Large intestine (tissue), 3 donors: ENCODE measurements at regions not wholly inside any gene's neighbourhood (a gene's known extent, or its start where the extent isn't known, plus 50 kb on each side); places are given as distances from the start of the nearest gene placed in this dataset.
"Not testable (repeated sequence)": the region's sequence is repeated elsewhere in the genome, so short reads cannot be mapped to it uniquely, and the experiment has no call there.

Experiments
- DNase-seq, 2 donors: peaks; one replicate each; pipeline versions ENCODE4 v3.0.0 to v3.0.0-alpha.2; 2013
- H3K27ac ChIP-seq: one replicate; pipeline ENCODE4 v1.5.1; 2013; ENCODE audit warnings: low read length
- H3K27me3 ChIP-seq: 2 replicates; pipeline ENCODE4 v1.6.1; 2013; ENCODE audit warnings: low read length; ENCODE audit not compliant: control insufficient read depth, insufficient read depth
- H3K36me3 ChIP-seq: 2 replicates; pipeline ENCODE4 v1.6.1; 2013; ENCODE audit warnings: low read length; ENCODE audit not compliant: control insufficient read depth, insufficient read depth
- H3K4me1 ChIP-seq: one replicate; pipeline ENCODE4 v1.6.1; 2013; ENCODE audit warnings: low read length; ENCODE audit not compliant: control insufficient read depth, insufficient read depth
- H3K4me3 ChIP-seq: one replicate; pipeline ENCODE4 v1.5.1; 2013; ENCODE audit warnings: low read length
- H3K9me3 ChIP-seq: one replicate; pipeline ENCODE4 v1.6.1; 2013; ENCODE audit warnings: mild to moderate bottlenecking, low read depth, low read length, moderate library complexity; ENCODE audit not compliant: control insufficient read depth
- WGBS: methylation state at CpG from one replicate; pipeline ENCODE4 v1.1.5; 2013; ENCODE audit warnings: low lambda C conversion rate; ENCODE audit not compliant: insufficient coverage; 5-methylcytosine and 5-hydroxymethylcytosine counted together

GRCh38 chr2:175432021-175432420 lies 250.5 kb upstream of the ATP5MC3 start:
- Histone ChIP-seq H3K4me1 (no peaks in the 10 kb centered on the region), H3K36me3 (no peaks in the 10 kb centered on the region), H3K4me3 (no peak overlapping the region), H3K27me3 (no peaks in the 10 kb centered on the region), H3K9me3 (no peaks in the 10 kb centered on the region), H3K27ac (no peak overlapping the region)
- WGBS, result no CpG with 5 or more reads among the region's 5 CpGs
- no peak for DNase-seq

GRCh38 chr2:175431101-175431946 lies 249.8 kb upstream of the ATP5MC3 start:
- no peaks in the 10 kb centered on the region for H3K27me3 ChIP-seq
- H3K27ac ChIP-seq, result no peak overlapping the region
- H3K4me3 ChIP-seq, result no peak overlapping the region
- no peaks in the 10 kb centered on the region for H3K4me1 ChIP-seq
- WGBS, result 60% methylated on average over 2 of the region's 4 CpGs
- no peaks in the 10 kb centered on the region for H3K9me3 ChIP-seq
- H3K36me3 ChIP-seq, result no peaks in the 10 kb centered on the region
- DNase-seq, result no peak

DNA sequence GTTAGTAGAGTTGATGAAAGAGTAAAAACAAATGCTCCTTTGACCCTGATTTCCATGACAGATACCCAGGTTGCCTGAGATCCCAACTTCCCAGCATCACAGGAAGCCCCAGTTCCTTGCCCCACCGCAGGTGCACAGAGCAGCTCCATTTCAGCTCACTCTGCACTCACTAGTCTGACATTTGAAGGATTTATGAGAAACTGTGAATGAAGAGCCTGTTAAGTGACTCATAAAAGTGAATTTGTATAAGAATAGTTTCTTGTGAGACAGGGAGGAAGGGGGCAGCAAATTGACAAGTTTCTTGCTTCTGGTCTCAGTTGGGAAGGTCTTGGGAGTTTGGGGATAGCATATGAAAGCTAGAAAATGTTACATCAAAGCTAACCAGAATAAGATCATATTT lies 248.7 kb upstream of the ATP5MC3 start:
- H3K4me1 ChIP-seq, result no peaks in the 10 kb centered on the region
- no peak overlapping the region for H3K4me3 ChIP-seq
- no peaks in the 10 kb centered on the region for H3K27me3 ChIP-seq
- no peak overlapping the region for H3K27ac ChIP-seq
- no peak for DNase-seq
- H3K9me3 ChIP-seq, result no peaks in the 10 kb centered on the region
- no CpG with 5 or more reads among the region's 1 CpG for WGBS
- no peaks in the 10 kb centered on the region for H3K36me3 ChIP-seq

- Histone ChIP-seq H3K4me1 (no peaks in the 10 kb centered on the region), H3K4me3 (no peak overlapping the region), H3K27me3 (no peaks in the 10 kb centered on the region), H3K27ac (no peak overlapping the region), H3K36me3 (no peaks in the 10 kb centered on the region), H3K9me3 (no peaks in the 10 kb centered on the region)
- DNase-seq, result no peak
- WGBS, result 29% methylated on average over 1 of the region's 8 CpGs
These were observed 236.8 kb upstream of the ATP5MC3 start for GRCh38 chr2:175418224-175418835.

GRCh38 chr2:175414882-175415487 lies 233.5 kb upstream of the ATP5MC3 start:
- H3K27me3 ChIP-seq, result no peaks in the 10 kb centered on the region
- no peak overlapping the region for H3K27ac ChIP-seq
- 70% methylated on average over 2 of the region's 3 CpGs for WGBS
- H3K4me3 ChIP-seq, result no peak overlapping the region
- DNase-seq, result peak; percentile 13 to 49
- no peaks in the 10 kb centered on the region for H3K36me3 ChIP-seq
- H3K9me3 ChIP-seq, result no peaks in the 10 kb centered on the region
- no peaks in the 10 kb centered on the region for H3K4me1 ChIP-seq

GRCh38 chr2:175414191-175414881 lies 232.8 kb upstream of the ATP5MC3 start:
- H3K27ac ChIP-seq, result no peak overlapping the region
- WGBS, result 92% methylated on average over 4 of the region's 5 CpGs
- no peaks in the 10 kb centered on the region for H3K36me3 ChIP-seq
- no peaks in the 10 kb centered on the region for H3K9me3 ChIP-seq
- DNase-seq, result no peak
- no peaks in the 10 kb centered on the region for H3K4me1 ChIP-seq
- H3K27me3 ChIP-seq, result no peaks in the 10 kb centered on the region
- H3K4me3 ChIP-seq, result no peak overlapping the region

- H3K4me1 ChIP-seq, H3K9me3 ChIP-seq, DNase-seq, H3K27ac ChIP-seq, H3K36me3 ChIP-seq, H3K4me3 ChIP-seq, H3K27me3 ChIP-seq: not testable (repeated sequence)
- WGBS, result no CpG with 5 or more reads among the region's 1 CpG
These were observed 229.4 kb upstream of the ATP5MC3 start for GRCh38 chr2:175410941-175411340.

GRCh38 chr2:175404839-175405238 lies 223.3 kb upstream of the ATP5MC3 start:
- H3K9me3 ChIP-seq, result no peaks in the 10 kb centered on the region
- no peak overlapping the region for H3K4me3 ChIP-seq
- WGBS, result 80% methylated on average over 1 of the region's 1 CpG
- no peaks in the 10 kb centered on the region for H3K27me3 ChIP-seq
- H3K4me1 ChIP-seq, result no peaks in the 10 kb centered on the region
- no peaks in the 10 kb centered on the region for H3K36me3 ChIP-seq
- DNase-seq, result no peak
- H3K27ac ChIP-seq, result no peak overlapping the region

DNA sequence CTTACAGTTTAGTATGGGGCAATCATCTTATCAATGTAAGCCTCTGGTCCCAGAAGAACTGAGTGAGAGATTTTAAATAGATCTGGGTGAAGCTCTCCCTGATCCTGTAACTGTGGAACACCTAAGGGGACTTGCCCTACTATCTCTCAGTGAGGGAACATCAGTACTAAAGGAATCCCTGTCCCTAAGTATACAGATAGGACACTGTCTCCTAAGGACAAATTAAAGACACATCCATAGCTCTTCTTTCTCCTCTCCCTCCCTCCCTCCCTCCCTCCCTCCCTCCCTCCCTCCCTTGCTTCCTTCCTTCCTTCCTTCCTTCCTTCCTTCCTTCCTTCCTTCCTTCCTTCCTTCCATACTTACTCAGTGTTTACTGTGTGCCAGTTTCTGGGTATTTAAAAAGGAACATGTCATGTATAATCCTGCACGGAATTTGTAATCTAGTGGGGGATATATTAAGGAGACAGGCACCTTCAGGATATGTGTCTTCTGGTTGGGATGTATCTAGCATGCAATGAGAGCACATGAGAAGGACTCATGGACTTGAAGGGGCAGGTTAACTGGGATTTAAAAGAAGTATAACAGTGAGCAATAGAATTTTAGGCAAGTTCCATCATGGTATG lies 222.2 kb upstream of the ATP5MC3 start:
- Histone ChIP-seq H3K9me3 (no peaks in the 10 kb centered on the region), H3K4me3 (no peak overlapping the region), H3K27me3 (no peaks in the 10 kb centered on the region), H3K36me3 (no peaks in the 10 kb centered on the region), H3K4me1 (no peaks in the 10 kb centered on the region), H3K27ac (no peak overlapping the region)
- no peak for DNase-seq
- no CpG with 5 or more reads among the region's 1 CpG for WGBS

DNA sequence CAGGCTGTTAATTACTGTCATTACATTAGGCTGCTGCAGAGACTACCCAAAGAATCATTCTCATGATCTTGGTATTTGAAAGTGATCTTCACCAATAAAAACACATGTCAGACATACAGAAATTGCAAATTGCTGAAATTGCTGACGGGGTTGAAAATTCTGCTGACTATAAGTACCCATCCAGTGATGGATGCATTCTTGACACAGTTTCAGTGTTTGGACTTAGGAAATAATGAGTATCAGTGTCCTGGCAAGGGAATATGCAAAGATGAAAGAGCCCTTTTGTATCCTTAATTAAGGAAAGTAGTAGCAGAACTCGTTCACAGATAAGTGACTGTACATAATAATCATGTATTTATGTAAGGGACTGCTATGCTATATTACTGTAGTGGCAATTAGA lies 221.1 kb upstream of the ATP5MC3 start:
- H3K4me1 ChIP-seq, result no peaks in the 10 kb centered on the region
- H3K9me3 ChIP-seq, result no peaks in the 10 kb centered on the region
- H3K27ac ChIP-seq, result no peak overlapping the region
- H3K27me3 ChIP-seq, result no peaks in the 10 kb centered on the region
- H3K36me3 ChIP-seq, result no peaks in the 10 kb centered on the region
- WGBS, result 33% methylated on average over 1 of the region's 2 CpGs
- no peak overlapping the region for H3K4me3 ChIP-seq
- DNase-seq, result no peak
